CD4-positive, alpha-beta T cell (primary cell): ENCODE measurements at regions not wholly inside any gene's neighbourhood (a gene's known extent, or its start where the extent isn't known, plus 50 kb on each side); places are given as distances from the start of the nearest gene placed in this dataset.
"Not testable (repeated sequence)": the region's sequence is repeated elsewhere in the genome, so short reads cannot be mapped to it uniquely, and the experiment has no call there.

Source experiments
- ATAC-seq: fragments of 200-7000 bp; cut with Tn5 transposase; one replicate; pipeline ENCODE4 v1.10.0; 2022; ENCODE audit warnings: mild to moderate bottlenecking; ENCODE audit not compliant: poor library complexity
- CTCF ChIA-PET: fragments of 350-600 bp; sonication (Branson Sonifier 250); formaldehyde crosslinking; loops from one replicate; lab custom pipeline; 2021; ENCODE audit warnings: antibody characterized with exemption, inconsistent platforms; lab: Charles Lee
- POLR2A ChIA-PET: fragments of 350-600 bp; sonication (Branson Sonifier 250); formaldehyde crosslinking; loops from one replicate; lab custom pipeline; 2021; ENCODE audit warnings: antibody characterized with exemption, inconsistent platforms; lab: Charles Lee
- DNase-seq, 14 experiments: peaks; one replicate each; pipeline ENCODE4 v3.0.0-alpha.2; 2013 to 2020; ENCODE audit warnings: mixed read lengths in 2 of 14
- H3K27ac ChIP-seq, 2 donors: one replicate each; pipeline versions ENCODE4 v1.5.1 to v1.7.0; 2013; ENCODE audit warnings: low read length in 2 of 2, low read depth in 1 of 2, mild to moderate bottlenecking in 1 of 2
- H3K27me3 ChIP-seq, 2 experiments: 1 replicate in 1 of 2; 2 replicates in 1 of 2; pipeline versions ENCODE4 v1.6.1 to v1.7.0; 2013; ENCODE audit warnings: low read length in 2 of 2, control low read depth in 1 of 2, mild to moderate bottlenecking in 1 of 2, moderate library complexity in 1 of 2; ENCODE audit not compliant: insufficient read depth in 2 of 2, control insufficient read depth in 1 of 2
- H3K36me3 ChIP-seq: one replicate; pipeline ENCODE4 v1.6.1; 2013; ENCODE audit warnings: low read length, control low read depth; ENCODE audit not compliant: insufficient read depth
- H3K4me1 ChIP-seq: one replicate; pipeline ENCODE4 v1.6.1; 2013; ENCODE audit warnings: low read length, control low read depth; ENCODE audit not compliant: insufficient read depth
- H3K4me3 ChIP-seq: one replicate; pipeline ENCODE4 v1.5.1; 2013; ENCODE audit warnings: mild to moderate bottlenecking, low read length, moderate library complexity
- H3K9me3 ChIP-seq, 2 experiments: 1 replicate in 1 of 2; 2 replicates in 1 of 2; pipeline versions ENCODE4 v1.6.1 to v1.7.0; 2013; ENCODE audit warnings: low read length in 2 of 2, mild to moderate bottlenecking in 2 of 2, control low read depth in 1 of 2, moderate library complexity in 1 of 2; ENCODE audit not compliant: control insufficient read depth in 1 of 2, insufficient read depth in 1 of 2
- H3K27ac Mint-ChIP-seq: one replicate; pipeline ENCODE4 v1.8.0; 2020; ENCODE audit warnings: mixed read lengths
- H3K27me3 Mint-ChIP-seq: one replicate; pipeline ENCODE4 v1.8.0; 2021; ENCODE audit warnings: mixed read lengths
- H3K36me3 Mint-ChIP-seq: one replicate; pipeline ENCODE4 v1.8.0; 2021; ENCODE audit warnings: low read depth, mixed read lengths
- H3K4me1 Mint-ChIP-seq: one replicate; pipeline ENCODE4 v1.8.0; 2021; ENCODE audit warnings: low read depth, mixed read lengths
- H3K4me3 Mint-ChIP-seq: one replicate; pipeline ENCODE4 v1.8.0; 2020; ENCODE audit warnings: mild to moderate bottlenecking, mixed read lengths
- H3K9me3 Mint-ChIP-seq: one replicate; pipeline ENCODE4 v1.8.0; 2020; ENCODE audit warnings: mixed read lengths
- intact Hi-C, 2 experiments: fragments of 100-400 bp; cut with DNase I in 1 of 2; cut with micrococcal nuclease in 1 of 2; formaldehyde crosslinking; loops; one replicate each; pipeline versions ENCODE4 v1.15.1 to v1.9.0; 2023 to 2025; cut with DNase I, micrococcal nuclease
- TF ChIP-seq, protein P1 (sequence below): fragments of 200-600 bp; IDR thresholded peaks from one replicate; pipeline ENCODE4 v1.8.0; 2022; ENCODE audit warnings: antibody characterized with exemption, mild to moderate bottlenecking

DNA sequence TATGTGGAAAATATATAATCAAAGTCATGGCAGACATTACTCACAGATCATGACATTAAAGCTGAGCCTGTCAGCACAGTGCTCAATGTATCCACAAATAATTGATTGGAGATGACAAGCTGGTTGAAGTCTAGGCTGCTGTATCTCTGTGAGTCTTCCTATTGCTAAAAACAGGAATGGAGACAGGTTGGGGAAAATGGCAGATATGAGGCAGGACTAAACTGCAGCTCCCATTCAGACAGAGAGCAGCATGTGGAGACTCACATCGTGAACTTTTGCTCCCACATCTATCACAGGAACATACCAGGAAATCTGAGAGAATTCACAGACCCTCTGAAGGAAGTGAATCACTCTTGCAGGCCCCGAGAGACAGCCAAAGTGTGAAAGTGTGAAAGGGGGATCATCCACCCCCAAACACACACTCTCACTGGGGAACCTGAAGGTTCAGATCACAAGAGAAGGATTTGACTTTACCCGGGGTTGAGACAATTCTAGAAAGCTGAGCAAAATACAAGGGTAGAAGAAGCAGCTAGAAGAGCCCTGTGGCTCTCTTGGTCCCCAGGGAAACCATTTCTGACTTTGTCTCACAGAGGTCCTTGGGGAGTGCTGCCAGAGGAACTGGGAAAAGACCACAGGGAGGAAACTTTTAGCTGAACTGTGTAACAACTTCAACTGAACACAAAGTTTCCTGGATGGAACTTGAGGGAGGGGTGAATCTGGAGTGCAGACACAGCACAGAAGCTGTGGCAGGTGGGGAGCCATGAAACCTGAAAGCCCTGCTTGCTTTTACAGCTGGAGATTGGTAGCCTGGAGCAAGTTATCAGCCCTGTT lies 173.4 kb downstream of the S1PR1 start:
- Mint-ChIP-seq H3K27me3 (no peaks in the 10 kb centered on the region), H3K9me3 (no peaks in the 10 kb centered on the region), H3K4me1 (no peaks in the 10 kb centered on the region), H3K27ac (no peak overlapping the region), H3K36me3 (no peaks in the 10 kb centered on the region), H3K4me3 (no peak overlapping the region)
- no peaks in the 10 kb centered on the region for H3K36me3 ChIP-seq
- ChIA-PET POLR2A (no interaction called here), CTCF (no interaction called here)
- no peak overlapping the region for H3K4me3 ChIP-seq
- intact Hi-C loops = no loop called here
- H3K9me3 ChIP-seq = no peaks in the 10 kb centered on the region
- TF ChIP-seq, protein P1, sequence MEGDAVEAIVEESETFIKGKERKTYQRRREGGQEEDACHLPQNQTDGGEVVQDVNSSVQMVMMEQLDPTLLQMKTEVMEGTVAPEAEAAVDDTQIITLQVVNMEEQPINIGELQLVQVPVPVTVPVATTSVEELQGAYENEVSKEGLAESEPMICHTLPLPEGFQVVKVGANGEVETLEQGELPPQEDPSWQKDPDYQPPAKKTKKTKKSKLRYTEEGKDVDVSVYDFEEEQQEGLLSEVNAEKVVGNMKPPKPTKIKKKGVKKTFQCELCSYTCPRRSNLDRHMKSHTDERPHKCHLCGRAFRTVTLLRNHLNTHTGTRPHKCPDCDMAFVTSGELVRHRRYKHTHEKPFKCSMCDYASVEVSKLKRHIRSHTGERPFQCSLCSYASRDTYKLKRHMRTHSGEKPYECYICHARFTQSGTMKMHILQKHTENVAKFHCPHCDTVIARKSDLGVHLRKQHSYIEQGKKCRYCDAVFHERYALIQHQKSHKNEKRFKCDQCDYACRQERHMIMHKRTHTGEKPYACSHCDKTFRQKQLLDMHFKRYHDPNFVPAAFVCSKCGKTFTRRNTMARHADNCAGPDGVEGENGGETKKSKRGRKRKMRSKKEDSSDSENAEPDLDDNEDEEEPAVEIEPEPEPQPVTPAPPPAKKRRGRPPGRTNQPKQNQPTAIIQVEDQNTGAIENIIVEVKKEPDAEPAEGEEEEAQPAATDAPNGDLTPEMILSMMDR = no peak
- DNase-seq (no peak), ATAC-seq (no peak)
- no peaks in the 10 kb centered on the region for H3K27me3 ChIP-seq
- no peak overlapping the region for H3K27ac ChIP-seq
- H3K4me1 ChIP-seq = no peaks in the 10 kb centered on the region

DNA sequence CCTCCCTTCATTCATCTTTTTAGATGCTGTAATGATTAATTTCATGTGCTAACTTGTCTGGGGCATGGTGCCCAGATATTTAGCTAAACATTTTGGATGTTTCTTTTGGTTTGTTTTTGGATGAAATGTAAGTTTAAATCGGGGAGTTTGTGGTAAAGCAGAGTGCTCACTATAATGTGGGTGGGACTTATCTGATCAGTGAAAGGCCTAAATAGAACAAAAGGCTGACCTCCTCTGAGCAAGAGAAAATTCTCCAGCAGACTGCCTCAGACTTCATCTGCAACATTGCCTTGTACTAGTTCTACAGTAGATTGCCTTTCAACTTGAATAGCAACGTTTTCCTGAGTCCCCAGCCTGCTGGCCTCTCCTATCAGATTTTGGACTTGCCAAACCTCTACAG lies 183.6 kb downstream of the S1PR1 start:
- ATAC-seq (no peak), DNase-seq (no peak)
- Histone ChIP-seq H3K36me3 (no peaks in the 10 kb centered on the region), H3K9me3 (no peaks in the 10 kb centered on the region), H3K4me1 (no peaks in the 10 kb centered on the region), H3K4me3 (no peak overlapping the region), H3K27ac (no peak overlapping the region), H3K27me3 (no peaks in the 10 kb centered on the region)
- Mint-ChIP-seq H3K9me3 (peaks cover 8% of the 10 kb centered on the region), H3K27ac (no peak overlapping the region), H3K4me3 (no peak overlapping the region), H3K27me3 (no peaks in the 10 kb centered on the region), H3K4me1 (no peaks in the 10 kb centered on the region), H3K36me3 (no peaks in the 10 kb centered on the region)
- ChIA-PET CTCF (no interaction called here), POLR2A (no interaction called here)
- intact Hi-C loops = no loop called here
- TF ChIP-seq, protein P1 = no peak

DNA sequence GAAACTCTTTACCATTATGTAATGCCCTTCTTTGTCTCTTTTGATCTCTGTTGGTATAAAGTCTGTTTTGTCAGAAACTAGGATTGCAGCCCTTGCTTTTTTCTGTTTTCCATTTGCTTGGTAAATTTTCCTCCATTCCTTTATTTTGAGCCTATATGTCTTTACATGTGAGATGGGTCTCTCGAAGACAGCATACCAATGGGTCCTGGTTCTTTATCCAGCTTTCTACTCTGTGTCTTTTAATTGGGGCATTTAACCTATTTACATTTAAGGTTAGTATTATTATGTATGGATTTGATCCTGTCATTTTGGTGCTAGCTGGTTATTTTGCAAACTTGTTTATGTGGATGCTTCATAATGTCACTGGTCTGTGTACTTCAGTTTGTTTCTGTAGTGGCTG lies 191.3 kb downstream of the S1PR1 start:
- H3K4me1 Mint-ChIP-seq, DNase-seq, CTCF ChIA-PET, H3K27me3 ChIP-seq, H3K4me3 ChIP-seq, POLR2A ChIA-PET, H3K27ac Mint-ChIP-seq, H3K36me3 ChIP-seq, ATAC-seq, H3K9me3 ChIP-seq, intact Hi-C loops, H3K4me1 ChIP-seq, H3K9me3 Mint-ChIP-seq, H3K27me3 Mint-ChIP-seq, H3K4me3 Mint-ChIP-seq, H3K36me3 Mint-ChIP-seq, H3K27ac ChIP-seq: not testable (repeated sequence)

DNA sequence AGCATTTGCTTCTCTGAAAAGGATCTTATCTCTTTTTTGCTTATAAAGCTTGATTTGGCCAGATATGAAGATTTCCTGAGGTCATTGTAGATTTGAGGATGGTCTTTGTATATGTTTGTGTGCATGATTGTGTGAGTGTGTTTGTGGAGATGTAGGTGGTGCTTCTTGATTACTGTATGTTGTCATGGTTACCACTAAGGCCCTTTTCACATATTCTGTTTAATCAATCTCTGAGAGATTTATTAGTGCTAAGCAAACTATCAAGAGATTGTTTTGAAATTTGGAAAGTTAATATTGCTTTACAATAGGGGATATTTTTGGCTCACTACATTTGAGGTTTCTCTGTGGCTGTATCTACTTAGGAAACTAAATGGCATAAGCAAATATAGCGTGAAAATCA lies 191.7 kb downstream of the S1PR1 start:
- ChIA-PET CTCF (no interaction called here), POLR2A (no interaction called here)
- Mint-ChIP-seq H3K36me3 (no peaks in the 10 kb centered on the region), H3K27me3 (no peaks in the 10 kb centered on the region), H3K4me3 (no peak overlapping the region), H3K4me1 (no peaks in the 10 kb centered on the region), H3K27ac (no peak overlapping the region), H3K9me3 (peaks cover 4% of the 10 kb centered on the region)
- H3K4me1 ChIP-seq = no peaks in the 10 kb centered on the region
- ATAC-seq (no peak), DNase-seq (no peak)
- peaks cover 0 to 7% of the 10 kb centered on the region in 2 experiments for H3K9me3 ChIP-seq
- intact Hi-C loops = no loop called here
- H3K36me3 ChIP-seq = no peaks in the 10 kb centered on the region
- H3K27me3 ChIP-seq = no peaks in the 10 kb centered on the region
- TF ChIP-seq, protein P1 = no peak
- no peak overlapping the region for H3K4me3 ChIP-seq
- H3K27ac ChIP-seq = no peak overlapping the region
